Muscle layer of duodenum (tissue), 2 donors: ENCODE measurements at regions not wholly inside any gene's neighbourhood (a gene's known extent, or its start where the extent isn't known, plus 50 kb on each side); places are given as distances from the start of the nearest gene placed in this dataset.
"Not testable (repeated sequence)": the region's sequence is repeated elsewhere in the genome, so short reads cannot be mapped to it uniquely, and the experiment has no call there.

ENCODE experiments used
- H3K27ac ChIP-seq: one replicate; pipeline ENCODE4 v1.7.0; 2013; ENCODE audit warnings: mild to moderate bottlenecking, low read length
- H3K27me3 ChIP-seq: one replicate; pipeline ENCODE4 v1.7.0; 2013; ENCODE audit warnings: low read depth, mild to moderate bottlenecking, control low read depth, low read length
- H3K36me3 ChIP-seq, 2 donors: one replicate each; pipeline ENCODE4 v1.7.0; 2013; ENCODE audit warnings: low read length in 2 of 2, control low read depth in 1 of 2, mild to moderate bottlenecking in 1 of 2; ENCODE audit not compliant: insufficient read depth in 2 of 2, control insufficient read depth in 1 of 2
- H3K4me1 ChIP-seq, 2 donors: one replicate each; pipeline ENCODE4 v1.7.0; 2013; ENCODE audit warnings: low read length in 2 of 2, mild to moderate bottlenecking in 2 of 2, control low read depth in 1 of 2, moderate library complexity in 1 of 2; ENCODE audit not compliant: insufficient read depth in 2 of 2, control insufficient read depth in 1 of 2
- H3K4me3 ChIP-seq, 2 donors: one replicate each; pipeline ENCODE4 v1.7.0; 2013; ENCODE audit warnings: low read length in 2 of 2, low read depth in 1 of 2, mild to moderate bottlenecking in 1 of 2
- H3K9me3 ChIP-seq, 2 donors: one replicate each; pipeline ENCODE4 v1.7.0; 2013; ENCODE audit warnings: low read length in 2 of 2, control low read depth in 1 of 2, mild to moderate bottlenecking in 1 of 2; ENCODE audit not compliant: control insufficient read depth in 1 of 2
- donor health status: healthy.

GRCh38 chr2:21836261-21836660 lies 712.5 kb downstream of the TDRD15 start:
- Histone ChIP-seq H3K9me3 (no peaks in the 10 kb centered on the region), H3K36me3 (no peaks in the 10 kb centered on the region), H3K27me3 (no peaks in the 10 kb centered on the region), H3K4me3 (no peak overlapping the region), H3K27ac (no peak overlapping the region), H3K4me1 (no peaks in the 10 kb centered on the region)

- Histone ChIP-seq H3K4me3 (no peak overlapping the region), H3K27me3 (no peaks in the 10 kb centered on the region), H3K4me1 (no peaks in the 10 kb centered on the region), H3K27ac (no peak overlapping the region), H3K9me3 (no peaks in the 10 kb centered on the region), H3K36me3 (no peaks in the 10 kb centered on the region)
Observed at GRCh38 chr2:21836719-21837118, 713.0 kb downstream of the TDRD15 start.

GRCh38 chr2:21837168-21837960 lies 713.6 kb downstream of the TDRD15 start:
- no peaks in the 10 kb centered on the region for H3K36me3 ChIP-seq
- no peaks in the 10 kb centered on the region for H3K4me1 ChIP-seq
- no peak overlapping the region for H3K27ac ChIP-seq

GRCh38 chr2:21841341-21841740 lies 717.6 kb downstream of the TDRD15 start:
- H3K4me1 ChIP-seq: no peaks in the 10 kb centered on the region
- H3K27me3 ChIP-seq: no peaks in the 10 kb centered on the region
- no peaks in the 10 kb centered on the region for H3K9me3 ChIP-seq
- H3K36me3 ChIP-seq: no peaks in the 10 kb centered on the region
- no peak overlapping the region for H3K4me3 ChIP-seq
- no peak overlapping the region for H3K27ac ChIP-seq

More at GRCh38 chr2:21837168-21837960, 713.6 kb downstream of the TDRD15 start:
- no peak overlapping the region for H3K4me3 ChIP-seq
- no peaks in the 10 kb centered on the region for H3K9me3 ChIP-seq
- no peaks in the 10 kb centered on the region for H3K27me3 ChIP-seq

- not testable (repeated sequence) for H3K36me3 ChIP-seq, H3K4me1 ChIP-seq, H3K4me3 ChIP-seq, H3K9me3 ChIP-seq, H3K27ac ChIP-seq, H3K27me3 ChIP-seq
Observed at GRCh38 chr2:21850367-21850766, 726.6 kb downstream of the TDRD15 start.

GRCh38 chr2:21854938-21855337 lies 731.2 kb downstream of the TDRD15 start:
- Histone ChIP-seq H3K4me1 (no peaks in the 10 kb centered on the region), H3K36me3 (no peaks in the 10 kb centered on the region), H3K27ac (no peak overlapping the region), H3K4me3 (no peak overlapping the region), H3K9me3 (peaks cover 0 to 6% of the 10 kb centered on the region in 2 donors), H3K27me3 (no peaks in the 10 kb centered on the region)

- H3K4me3 ChIP-seq: no peak overlapping the region
- peaks cover 0 to 6% of the 10 kb centered on the region in 2 donors for H3K9me3 ChIP-seq
- H3K36me3 ChIP-seq: no peaks in the 10 kb centered on the region
- H3K27ac ChIP-seq: no peak overlapping the region
- H3K4me1 ChIP-seq: no peaks in the 10 kb centered on the region
- no peaks in the 10 kb centered on the region for H3K27me3 ChIP-seq
Observed at GRCh38 chr2:21856708-21857107, 732.9 kb downstream of the TDRD15 start.

- Histone ChIP-seq H3K36me3 (no peaks in the 10 kb centered on the region), H3K4me1 (no peaks in the 10 kb centered on the region), H3K27ac (no peak overlapping the region), H3K4me3 (no peak overlapping the region), H3K9me3 (peaks cover 0 to 6% of the 10 kb centered on the region in 2 donors), H3K27me3 (no peaks in the 10 kb centered on the region)
Observed at GRCh38 chr2:21860907-21861306, 737.1 kb downstream of the TDRD15 start.

- H3K36me3 ChIP-seq: no peaks in the 10 kb centered on the region
- no peaks in the 10 kb centered on the region for H3K9me3 ChIP-seq
- H3K4me1 ChIP-seq: no peaks in the 10 kb centered on the region
- H3K4me3 ChIP-seq: no peak overlapping the region
- H3K27me3 ChIP-seq: no peaks in the 10 kb centered on the region
- no peak overlapping the region for H3K27ac ChIP-seq
Observed at GRCh38 chr2:21866316-21866715, 742.5 kb downstream of the TDRD15 start.

- Histone ChIP-seq H3K4me1 (no peaks in the 10 kb centered on the region), H3K4me3 (no peak overlapping the region), H3K27ac (no peak overlapping the region), H3K36me3 (no peaks in the 10 kb centered on the region), H3K9me3 (no peaks in the 10 kb centered on the region), H3K27me3 (no peaks in the 10 kb centered on the region)
Observed at GRCh38 chr2:21887881-21888280, 764.1 kb downstream of the TDRD15 start.

- Histone ChIP-seq H3K27ac (no peak overlapping the region), H3K9me3 (no peaks in the 10 kb centered on the region), H3K4me1 (no peaks in the 10 kb centered on the region), H3K27me3 (no peaks in the 10 kb centered on the region), H3K36me3 (no peaks in the 10 kb centered on the region), H3K4me3 (no peak overlapping the region)
Observed at GRCh38 chr2:21890041-21890440, 766.3 kb downstream of the TDRD15 start.

- Histone ChIP-seq H3K4me3 (no peak overlapping the region), H3K27me3 (no peaks in the 10 kb centered on the region), H3K4me1 (no peaks in the 10 kb centered on the region), H3K36me3 (no peaks in the 10 kb centered on the region), H3K27ac (no peak overlapping the region), H3K9me3 (no peaks in the 10 kb centered on the region)
Observed at GRCh38 chr2:21890716-21891115, 766.9 kb downstream of the TDRD15 start.
